Esophagus squamous epithelium (tissue), 4 donors: ENCODE measurements at regions not wholly inside any gene's neighbourhood (a gene's known extent, or its start where the extent isn't known, plus 50 kb on each side); places are given as distances from the start of the nearest gene placed in this dataset.

Source experiments
- CTCF ChIP-seq, 6 experiments: fragments of 450-650 bp in 4 of 6; fragments of 200-600 bp in 2 of 6; sonication (generic) in 2 of 6; IDR thresholded peaks; one replicate each; pipeline ENCODE4 v1.5.1; 2016 to 2019; ENCODE audit warnings: antibody characterized with exemption in 6 of 6, mild to moderate bottlenecking in 4 of 6, moderate library complexity in 4 of 6
- POLR2A ChIP-seq, 4 donors: fragments of 450-650 bp; IDR thresholded peaks; one replicate each; pipeline ENCODE4 v1.6.1; 2017; ENCODE audit warnings: antibody characterized with exemption in 4 of 4, mild to moderate bottlenecking in 4 of 4, moderate library complexity in 3 of 4

GRCh38 chr2:850429-850828, 100.2 kb upstream of the SNTG2 start:
- TF ChIP-seq CTCF (IDR thresholded peaks at IDR 0.05) (no peak), POLR2A (IDR thresholded peaks at IDR 0.05) (no peak)
